ENCODE measurements at regions not wholly inside any gene's neighbourhood (a gene's known extent, or its start where the extent isn't known, plus 50 kb on each side); places are given as distances from the start of the nearest gene placed in this dataset.

DNA sequence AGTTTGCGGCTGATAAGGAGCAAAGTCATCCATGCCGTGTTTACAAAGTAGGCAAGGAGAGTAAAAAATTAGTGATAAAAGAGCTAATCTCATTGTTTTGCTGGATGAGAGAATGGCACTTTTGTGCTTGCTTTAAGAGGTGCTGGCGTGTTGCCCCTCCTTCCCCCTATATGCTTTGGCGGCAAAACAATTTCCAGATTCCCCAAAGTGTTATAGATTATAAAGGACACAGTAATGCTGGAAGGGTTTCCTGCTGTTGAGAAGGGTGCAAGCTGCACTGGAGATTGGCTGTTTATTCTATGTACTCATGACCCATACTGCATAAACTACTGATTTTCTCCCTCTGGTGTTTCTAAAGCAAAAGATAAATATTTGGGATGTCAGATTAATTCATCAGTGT is 338.9 kb upstream of the MAP3K7 start:
- H3K27ac ChIP-seq: no peak overlapping the region

DNA sequence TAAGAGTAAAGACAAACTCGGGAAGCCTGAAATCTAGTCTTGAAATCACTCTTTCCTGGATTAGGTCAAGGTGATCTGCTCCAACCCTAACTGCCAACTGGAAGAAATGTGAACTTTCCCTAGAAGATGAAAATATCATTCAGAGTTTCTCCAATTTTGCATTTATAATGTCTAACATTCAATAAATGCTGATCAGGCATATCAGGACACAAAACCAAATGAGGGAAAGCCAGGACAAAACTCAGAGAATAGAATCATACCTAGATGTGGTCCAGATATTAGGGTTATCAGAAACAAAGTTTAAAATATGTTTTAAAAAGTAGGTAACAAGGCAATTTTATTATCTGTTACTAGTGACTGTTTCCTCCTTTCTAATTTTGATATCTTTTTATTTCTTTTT is 335.5 kb upstream of the MAP3K7 start:
- H3K4me1 ChIP-seq: no peaks in the 10 kb centered on the region
- H3K9me3 ChIP-seq: no peaks in the 10 kb centered on the region
- H3K4me3 ChIP-seq: no peak overlapping the region
- no peak overlapping the region for H3K27ac ChIP-seq
- intact Hi-C loops (cut with DNase I; ENCODE audit: low total_unique reads): no loop called here
- H3K27me3 ChIP-seq: no peaks in the 10 kb centered on the region
- H3K36me3 ChIP-seq: no peaks in the 10 kb centered on the region
- no peak for DNase-seq (ENCODE audit: low spot score in 2 of 2)
- TF ChIP-seq, protein P1, sequence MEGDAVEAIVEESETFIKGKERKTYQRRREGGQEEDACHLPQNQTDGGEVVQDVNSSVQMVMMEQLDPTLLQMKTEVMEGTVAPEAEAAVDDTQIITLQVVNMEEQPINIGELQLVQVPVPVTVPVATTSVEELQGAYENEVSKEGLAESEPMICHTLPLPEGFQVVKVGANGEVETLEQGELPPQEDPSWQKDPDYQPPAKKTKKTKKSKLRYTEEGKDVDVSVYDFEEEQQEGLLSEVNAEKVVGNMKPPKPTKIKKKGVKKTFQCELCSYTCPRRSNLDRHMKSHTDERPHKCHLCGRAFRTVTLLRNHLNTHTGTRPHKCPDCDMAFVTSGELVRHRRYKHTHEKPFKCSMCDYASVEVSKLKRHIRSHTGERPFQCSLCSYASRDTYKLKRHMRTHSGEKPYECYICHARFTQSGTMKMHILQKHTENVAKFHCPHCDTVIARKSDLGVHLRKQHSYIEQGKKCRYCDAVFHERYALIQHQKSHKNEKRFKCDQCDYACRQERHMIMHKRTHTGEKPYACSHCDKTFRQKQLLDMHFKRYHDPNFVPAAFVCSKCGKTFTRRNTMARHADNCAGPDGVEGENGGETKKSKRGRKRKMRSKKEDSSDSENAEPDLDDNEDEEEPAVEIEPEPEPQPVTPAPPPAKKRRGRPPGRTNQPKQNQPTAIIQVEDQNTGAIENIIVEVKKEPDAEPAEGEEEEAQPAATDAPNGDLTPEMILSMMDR (IDR thresholded peaks at IDR 0.05): no peak
- TF ChIP-seq POLR2AphosphoS5 (IDR thresholded peaks at IDR 0.05): no peak

More for the DNA sequence above, 338.9 kb upstream of the MAP3K7 start:
- Histone ChIP-seq H3K4me1 (no peaks in the 10 kb centered on the region), H3K9me3 (no peaks in the 10 kb centered on the region), H3K4me3 (no peak overlapping the region), H3K27me3 (no peaks in the 10 kb centered on the region), H3K36me3 (no peaks in the 10 kb centered on the region)
- TF ChIP-seq POLR2A (IDR thresholded peaks at IDR 0.05): no peak
- TF ChIP-seq POLR2AphosphoS5 (IDR thresholded peaks at IDR 0.05): no peak
- TF ChIP-seq, protein P1 (IDR thresholded peaks at IDR 0.05): no peak
- no peak for DNase-seq (ENCODE audit: low spot score in 2 of 2)
- intact Hi-C loops (cut with DNase I; ENCODE audit: low total_unique reads): no loop called here

DNA sequence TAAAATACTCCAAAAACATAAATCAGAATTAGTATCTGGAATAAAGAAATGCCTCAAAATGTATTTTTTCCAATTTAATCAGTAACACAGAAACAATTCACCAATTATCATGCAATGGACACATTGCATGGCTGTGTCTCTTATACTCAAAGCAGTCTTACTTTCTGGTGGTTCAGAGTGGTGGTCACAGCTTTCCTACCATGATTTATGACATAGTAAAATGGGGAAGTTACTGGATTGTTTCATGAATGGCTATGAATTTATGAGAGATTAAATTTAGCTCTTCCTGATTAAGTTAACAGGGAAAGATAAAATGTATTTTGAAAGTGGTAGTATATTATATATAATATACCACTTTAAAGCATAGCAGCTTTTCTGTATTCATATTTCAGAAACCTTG is 331.5 kb upstream of the MAP3K7 start:
- H3K4me3 ChIP-seq: no peak overlapping the region
- H3K4me1 ChIP-seq: no peaks in the 10 kb centered on the region
- TF ChIP-seq POLR2AphosphoS5 (IDR thresholded peaks at IDR 0.05) (no peak), POLR2A (IDR thresholded peaks at IDR 0.05) (no peak)
- TF ChIP-seq, protein P1 (IDR thresholded peaks at IDR 0.05): no peak
- H3K27ac ChIP-seq: no peak overlapping the region
- H3K9me3 ChIP-seq: no peaks in the 10 kb centered on the region
- intact Hi-C loops (cut with DNase I; ENCODE audit: low total_unique reads): no loop called here
- DNase-seq (ENCODE audit: low spot score in 2 of 2): no peak
- H3K27me3 ChIP-seq: no peaks in the 10 kb centered on the region
- H3K36me3 ChIP-seq: no peaks in the 10 kb centered on the region

DNA sequence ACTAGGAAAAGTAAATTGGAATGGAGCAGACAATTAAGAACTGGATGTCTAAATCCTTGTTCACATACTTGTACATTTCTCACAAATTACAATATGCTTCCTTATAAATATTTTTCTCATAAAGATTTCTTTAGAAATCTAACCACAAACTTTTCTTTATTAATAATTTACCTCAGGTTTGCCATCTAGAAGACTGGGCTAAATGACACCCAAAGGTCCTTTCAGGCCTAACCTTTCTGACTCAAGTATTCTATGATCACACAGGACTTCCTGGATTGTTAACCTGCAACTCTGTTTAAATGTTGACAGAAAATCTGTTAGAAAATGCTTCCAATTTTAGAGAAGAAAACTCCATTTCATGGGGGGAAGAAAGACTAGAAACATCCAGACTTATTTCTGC is 330.5 kb upstream of the MAP3K7 start:
- no peak for DNase-seq (ENCODE audit: low spot score in 2 of 2)
- no peak overlapping the region for H3K27ac ChIP-seq
- no peaks in the 10 kb centered on the region for H3K27me3 ChIP-seq
- TF ChIP-seq POLR2AphosphoS5 (IDR thresholded peaks at IDR 0.05) (no peak), POLR2A (IDR thresholded peaks at IDR 0.05) (no peak)
- TF ChIP-seq, protein P1 (IDR thresholded peaks at IDR 0.05): no peak
- H3K4me1 ChIP-seq: no peaks in the 10 kb centered on the region
- no peak overlapping the region for H3K4me3 ChIP-seq
- H3K9me3 ChIP-seq: no peaks in the 10 kb centered on the region
- intact Hi-C loops (cut with DNase I; ENCODE audit: low total_unique reads): no loop called here
- H3K36me3 ChIP-seq: no peaks in the 10 kb centered on the region

DNA sequence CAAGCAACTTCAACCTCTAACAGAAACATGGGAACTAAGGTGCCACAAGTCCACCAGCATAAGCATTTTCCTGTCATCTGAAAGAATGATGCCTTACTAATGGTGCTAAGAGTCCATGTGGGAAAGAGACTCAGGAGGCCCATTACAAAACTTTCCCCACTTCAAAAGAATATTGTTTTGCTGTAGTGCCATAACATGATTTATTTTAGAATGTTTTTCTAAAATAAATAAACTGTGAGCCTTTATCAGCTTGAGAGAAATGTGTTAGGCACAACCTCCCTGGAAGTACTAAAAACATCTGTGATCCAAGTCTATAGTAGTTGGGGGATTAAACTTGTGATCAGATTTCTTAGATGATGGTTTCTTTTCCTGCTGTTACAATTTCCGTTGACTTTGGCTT is 330.1 kb upstream of the MAP3K7 start:
- Histone ChIP-seq H3K4me3 (no peak overlapping the region), H3K27ac (no peak overlapping the region), H3K4me1 (no peaks in the 10 kb centered on the region), H3K36me3 (no peaks in the 10 kb centered on the region), H3K9me3 (no peaks in the 10 kb centered on the region), H3K27me3 (no peaks in the 10 kb centered on the region)
- no peak for TF ChIP-seq POLR2AphosphoS5 (IDR thresholded peaks at IDR 0.05)
- TF ChIP-seq, protein P1 (IDR thresholded peaks at IDR 0.05): no peak
- TF ChIP-seq POLR2A (IDR thresholded peaks at IDR 0.05): no peak
- intact Hi-C loops (cut with DNase I; ENCODE audit: low total_unique reads): no loop called here
- no peak for DNase-seq (ENCODE audit: low spot score in 2 of 2)

Data from breast epithelium (tissue), 4 donors.